ENCODE measurements at regions not wholly inside any gene's neighbourhood (a gene's known extent, or its start where the extent isn't known, plus 50 kb on each side); places are given as distances from the start of the nearest gene placed in this dataset.

- DNase-seq, result no peak
These were observed 495.4 kb downstream of the CDH26 start for GRCh38 chr20:60453388-60454246.

GRCh38 chr20:60454491-60454890 lies 496.3 kb downstream of the CDH26 start:
- DNase-seq, result no peak

GRCh38 chr20:60455272-60455671 lies 497.0 kb downstream of the CDH26 start:
- DNase-seq, result no peak

- DNase-seq, result no peak
These were observed 501.0 kb downstream of the CDH26 start for GRCh38 chr20:60459212-60459611.

GRCh38 chr20:60461993-60462392 lies 503.8 kb downstream of the CDH26 start:
- DNase-seq, result no peak

GRCh38 chr20:60463798-60464197 lies 505.6 kb downstream of the CDH26 start:
- no peak for DNase-seq

- DNase-seq, result no peak
These were observed 507.2 kb downstream of the CDH26 start for GRCh38 chr20:60465439-60465838.

GRCh38 chr20:60465993-60466686 lies 507.9 kb downstream of the CDH26 start:
- no peak for DNase-seq

- no peak for DNase-seq
These were observed 508.4 kb downstream of the CDH26 start for GRCh38 chr20:60466687-60467022.

GRCh38 chr20:60467078-60467477 lies 508.9 kb downstream of the CDH26 start:
- no peak for DNase-seq

- DNase-seq, result no peak
These were observed 509.5 kb downstream of the CDH26 start for GRCh38 chr20:60467771-60468170.

- no peak for DNase-seq
These were observed 511.6 kb downstream of the CDH26 start for GRCh38 chr20:60469829-60470228.

- no peak for DNase-seq
These were observed 512.1 kb downstream of the CDH26 start for GRCh38 chr20:60470366-60470765.

- no peak for DNase-seq
These were observed 515.0 kb downstream of the CDH26 start for GRCh38 chr20:60473211-60473610.

- no peak for DNase-seq
These were observed 516.2 kb downstream of the CDH26 start for GRCh38 chr20:60474385-60474910.

- DNase-seq, result no peak
These were observed 517.8 kb downstream of the CDH26 start for GRCh38 chr20:60476045-60476444.

GRCh38 chr20:60477958-60478357 lies 519.7 kb downstream of the CDH26 start:
- DNase-seq, result no peak

- no peak for DNase-seq
These were observed 520.3 kb downstream of the CDH26 start for GRCh38 chr20:60478533-60478932.

GRCh38 chr20:60480950-60481742 lies 522.9 kb downstream of the CDH26 start:
- DNase-seq, result no peak

- DNase-seq, result no peak
These were observed 523.5 kb downstream of the CDH26 start for GRCh38 chr20:60481743-60482133.

GRCh38 chr20:60482221-60483008 lies 524.2 kb downstream of the CDH26 start:
- DNase-seq, result no peak

GRCh38 chr20:60483371-60483770 lies 525.1 kb downstream of the CDH26 start:
- DNase-seq, result no peak
